ENCODE measurements at regions not wholly inside any gene's neighbourhood (a gene's known extent, or its start where the extent isn't known, plus 50 kb on each side); places are given as distances from the start of the nearest gene placed in this dataset.

DNA sequence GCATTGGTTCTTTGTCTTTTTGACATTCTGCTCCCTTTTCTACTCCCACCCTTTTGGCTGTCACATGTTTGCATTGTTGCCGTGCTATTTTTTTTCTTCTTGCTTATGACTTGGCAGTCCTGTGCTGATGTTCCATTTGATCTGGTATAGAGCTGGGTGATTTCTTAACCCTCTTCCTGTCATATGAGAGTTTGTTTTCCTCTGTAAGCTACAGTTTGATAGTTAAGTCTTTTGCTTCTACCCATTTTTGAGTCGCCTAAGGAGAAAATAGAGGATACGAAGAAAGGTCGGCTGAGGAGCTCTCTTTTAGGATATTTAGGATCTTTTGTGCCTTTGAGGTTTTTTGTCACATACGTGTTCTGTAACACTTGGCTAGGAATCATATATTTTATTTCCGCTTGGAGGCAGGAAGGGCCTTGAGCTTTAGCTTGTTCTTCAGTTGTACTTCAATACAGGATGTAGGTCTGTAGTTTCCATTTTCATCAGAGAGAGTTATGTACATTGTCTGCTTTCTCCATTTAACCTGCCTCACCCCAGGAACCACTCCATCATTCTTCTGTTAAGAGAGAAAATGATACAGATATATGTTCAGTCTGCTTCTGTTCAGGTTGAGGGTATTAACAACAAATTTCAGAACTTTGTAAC is 150.7 kb downstream of the BACH1 start:
- TF ChIP-seq SIN3A (IDR thresholded peaks at IDR 0.05; ENCODE audit: borderline replicate concordance, insufficient read depth, low read depth, low read length) = no peak
- ATAC-seq (no peak), DNase-seq (ENCODE audit: low read depth, low spot score) (no peak)
- Histone ChIP-seq H3K27me3 (ENCODE audit: control insufficient read depth, insufficient read depth, low read length) (no peaks in the 10 kb centered on the region), H3K27ac (ENCODE audit: low read length) (no peak overlapping the region), H3K4me3 (ENCODE audit: low read depth in 2 of 2, low read length in 2 of 2) (no peak overlapping the region), H3K4me1 (ENCODE audit: control insufficient read depth, insufficient read depth, low read length) (no peaks in the 10 kb centered on the region), H3K9me3 (ENCODE audit: control insufficient read depth, insufficient read depth, low read depth, low read length) (no peaks in the 10 kb centered on the region), H3K36me3 (ENCODE audit: control insufficient read depth, insufficient read depth, low read length) (no peaks in the 10 kb centered on the region)
- in situ Hi-C loops (cut with HindIII; ENCODE audit: low pct_unique_long_range_greater_than_20kb, low sequenced_read_pairs) (no loop called here), intact Hi-C loops (cut with micrococcal nuclease; ENCODE audit: unreplicated experiment) (no loop called here)
- BruUV-seq (replicated peaks) = no TSS peak
- ChIA-PET CTCF (no interaction called here), POLR2A (no interaction called here)

DNA sequence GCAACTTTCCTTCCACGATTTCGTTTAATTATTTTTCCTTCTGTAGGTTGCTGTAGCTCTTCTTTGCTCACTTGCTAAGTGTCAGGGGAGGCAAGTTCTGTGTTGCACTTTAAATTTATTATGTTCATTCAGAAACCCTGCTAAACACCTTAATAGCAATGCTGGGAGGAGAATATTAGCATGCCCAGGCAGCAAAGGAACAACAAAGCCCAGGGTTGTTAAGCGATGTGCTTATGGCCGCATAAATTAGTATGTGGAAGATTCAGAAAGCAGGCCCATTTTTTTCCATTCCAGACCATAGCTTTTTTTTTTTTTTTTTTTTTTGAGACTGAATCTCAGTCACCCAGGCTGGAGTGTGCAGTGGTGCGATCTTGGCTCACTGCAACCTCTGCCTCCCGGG is 151.3 kb downstream of the BACH1 start:
- Histone ChIP-seq H3K36me3 (ENCODE audit: control insufficient read depth, insufficient read depth, low read length) (no peaks in the 10 kb centered on the region), H3K4me3 (ENCODE audit: low read depth in 2 of 2, low read length in 2 of 2) (no peak overlapping the region), H3K9me3 (ENCODE audit: control insufficient read depth, insufficient read depth, low read depth, low read length) (no peaks in the 10 kb centered on the region), H3K27ac (ENCODE audit: low read length) (no peak overlapping the region), H3K27me3 (ENCODE audit: control insufficient read depth, insufficient read depth, low read length) (no peaks in the 10 kb centered on the region), H3K4me1 (ENCODE audit: control insufficient read depth, insufficient read depth, low read length) (no peaks in the 10 kb centered on the region)
- ChIA-PET CTCF (no interaction called here), POLR2A (no interaction called here)
- ATAC-seq = no peak
- TF ChIP-seq, protein P1, sequence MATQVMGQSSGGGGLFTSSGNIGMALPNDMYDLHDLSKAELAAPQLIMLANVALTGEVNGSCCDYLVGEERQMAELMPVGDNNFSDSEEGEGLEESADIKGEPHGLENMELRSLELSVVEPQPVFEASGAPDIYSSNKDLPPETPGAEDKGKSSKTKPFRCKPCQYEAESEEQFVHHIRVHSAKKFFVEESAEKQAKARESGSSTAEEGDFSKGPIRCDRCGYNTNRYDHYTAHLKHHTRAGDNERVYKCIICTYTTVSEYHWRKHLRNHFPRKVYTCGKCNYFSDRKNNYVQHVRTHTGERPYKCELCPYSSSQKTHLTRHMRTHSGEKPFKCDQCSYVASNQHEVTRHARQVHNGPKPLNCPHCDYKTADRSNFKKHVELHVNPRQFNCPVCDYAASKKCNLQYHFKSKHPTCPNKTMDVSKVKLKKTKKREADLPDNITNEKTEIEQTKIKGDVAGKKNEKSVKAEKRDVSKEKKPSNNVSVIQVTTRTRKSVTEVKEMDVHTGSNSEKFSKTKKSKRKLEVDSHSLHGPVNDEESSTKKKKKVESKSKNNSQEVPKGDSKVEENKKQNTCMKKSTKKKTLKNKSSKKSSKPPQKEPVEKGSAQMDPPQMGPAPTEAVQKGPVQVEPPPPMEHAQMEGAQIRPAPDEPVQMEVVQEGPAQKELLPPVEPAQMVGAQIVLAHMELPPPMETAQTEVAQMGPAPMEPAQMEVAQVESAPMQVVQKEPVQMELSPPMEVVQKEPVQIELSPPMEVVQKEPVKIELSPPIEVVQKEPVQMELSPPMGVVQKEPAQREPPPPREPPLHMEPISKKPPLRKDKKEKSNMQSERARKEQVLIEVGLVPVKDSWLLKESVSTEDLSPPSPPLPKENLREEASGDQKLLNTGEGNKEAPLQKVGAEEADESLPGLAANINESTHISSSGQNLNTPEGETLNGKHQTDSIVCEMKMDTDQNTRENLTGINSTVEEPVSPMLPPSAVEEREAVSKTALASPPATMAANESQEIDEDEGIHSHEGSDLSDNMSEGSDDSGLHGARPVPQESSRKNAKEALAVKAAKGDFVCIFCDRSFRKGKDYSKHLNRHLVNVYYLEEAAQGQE (IDR thresholded peaks at IDR 0.05; ENCODE audit: insufficient read depth in 1 of 2, low read depth in 2 of 2, low read length in 1 of 2) = no peak
- no peak for TF ChIP-seq POLR2AphosphoS5 (IDR thresholded peaks at IDR 0.05; ENCODE audit: low read depth, low read length)
- no peak for TF ChIP-seq TCF7L2 (IDR thresholded peaks at IDR 0.05; ENCODE audit: low read depth, low read length)
- no peak for TF ChIP-seq SIN3A (IDR thresholded peaks at IDR 0.05; ENCODE audit: borderline replicate concordance, insufficient read depth, low read depth, low read length)
- TF ChIP-seq, protein P2, sequence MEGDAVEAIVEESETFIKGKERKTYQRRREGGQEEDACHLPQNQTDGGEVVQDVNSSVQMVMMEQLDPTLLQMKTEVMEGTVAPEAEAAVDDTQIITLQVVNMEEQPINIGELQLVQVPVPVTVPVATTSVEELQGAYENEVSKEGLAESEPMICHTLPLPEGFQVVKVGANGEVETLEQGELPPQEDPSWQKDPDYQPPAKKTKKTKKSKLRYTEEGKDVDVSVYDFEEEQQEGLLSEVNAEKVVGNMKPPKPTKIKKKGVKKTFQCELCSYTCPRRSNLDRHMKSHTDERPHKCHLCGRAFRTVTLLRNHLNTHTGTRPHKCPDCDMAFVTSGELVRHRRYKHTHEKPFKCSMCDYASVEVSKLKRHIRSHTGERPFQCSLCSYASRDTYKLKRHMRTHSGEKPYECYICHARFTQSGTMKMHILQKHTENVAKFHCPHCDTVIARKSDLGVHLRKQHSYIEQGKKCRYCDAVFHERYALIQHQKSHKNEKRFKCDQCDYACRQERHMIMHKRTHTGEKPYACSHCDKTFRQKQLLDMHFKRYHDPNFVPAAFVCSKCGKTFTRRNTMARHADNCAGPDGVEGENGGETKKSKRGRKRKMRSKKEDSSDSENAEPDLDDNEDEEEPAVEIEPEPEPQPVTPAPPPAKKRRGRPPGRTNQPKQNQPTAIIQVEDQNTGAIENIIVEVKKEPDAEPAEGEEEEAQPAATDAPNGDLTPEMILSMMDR (IDR thresholded peaks at IDR 0.05) = no peak
- intact Hi-C loops (cut with micrococcal nuclease; ENCODE audit: unreplicated experiment) (no loop called here), in situ Hi-C loops (cut with HindIII; ENCODE audit: low pct_unique_long_range_greater_than_20kb, low sequenced_read_pairs) (no loop called here)
- BruUV-seq (replicated peaks) = no TSS peak
- DNase-seq (ENCODE audit: low read depth, low spot score) = no peak

DNA sequence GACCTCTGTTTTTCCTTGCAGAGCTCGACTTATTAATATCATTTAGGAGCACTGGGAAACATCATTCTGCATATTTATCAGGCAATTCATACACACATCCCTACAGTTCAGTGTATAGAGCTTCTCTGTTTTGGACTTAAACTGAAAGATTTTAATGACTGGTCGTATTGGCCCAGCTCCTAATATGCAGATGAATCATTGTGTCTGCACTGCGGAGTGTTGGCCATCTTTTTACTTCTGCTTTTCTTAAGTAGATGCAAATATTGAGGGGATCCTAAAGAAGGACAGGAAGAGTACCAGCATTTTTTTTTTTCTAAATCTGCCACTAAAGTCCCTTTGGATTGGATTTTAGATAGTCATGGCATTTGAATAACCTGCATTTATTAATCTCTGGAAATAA is 154.8 kb downstream of the BACH1 start:
- CTCF ChIA-PET = no interaction called here
- no TSS peak for BruUV-seq (replicated peaks)
- no peaks in the 10 kb centered on the region for H3K4me1 ChIP-seq (ENCODE audit: control insufficient read depth, insufficient read depth, low read length)
- in situ Hi-C loops (cut with HindIII; ENCODE audit: low pct_unique_long_range_greater_than_20kb, low sequenced_read_pairs) = no loop called here
- no peaks in the 10 kb centered on the region for H3K27me3 ChIP-seq (ENCODE audit: control insufficient read depth, insufficient read depth, low read length)
- no peak for TF ChIP-seq TCF7L2 (IDR thresholded peaks at IDR 0.05; ENCODE audit: low read depth, low read length)
- H3K36me3 ChIP-seq (ENCODE audit: control insufficient read depth, insufficient read depth, low read length) = no peaks in the 10 kb centered on the region
- H3K9me3 ChIP-seq (ENCODE audit: control insufficient read depth, insufficient read depth, low read depth, low read length) = no peaks in the 10 kb centered on the region
- POLR2A ChIA-PET = no interaction called here
- intact Hi-C loops (cut with micrococcal nuclease; ENCODE audit: unreplicated experiment) = no loop called here
- H3K27ac ChIP-seq (ENCODE audit: low read length) = no peak overlapping the region
- H3K4me3 ChIP-seq (ENCODE audit: low read depth in 2 of 2, low read length in 2 of 2) = no peak overlapping the region
- ATAC-seq = no peak
- no peak for DNase-seq (ENCODE audit: low read depth, low spot score)

Measured in Panc1 (cell line).